PFSK-1 (cell line): ENCODE measurements at regions not wholly inside any gene's neighbourhood (a gene's known extent, or its start where the extent isn't known, plus 50 kb on each side); places are given as distances from the start of the nearest gene placed in this dataset.

Experiments used
- FOXP2 ChIP-seq: optimal IDR thresholded peaks from 2 replicates; pipeline ENCODE3; 2011; ENCODE audit warnings: borderline replicate concordance, control low read depth, inconsistent platforms; ENCODE audit not compliant: insufficient read depth; ENCODE audit errors: extremely low read length, extremely low read depth
- POLR2AphosphoS5 ChIP-seq: IDR thresholded peaks from 2 replicates; pipeline ENCODE4 v1.6.1; 2012; ENCODE audit warnings: low read depth, mild to moderate bottlenecking, control low read depth, low read length, moderate library complexity
- REST ChIP-seq, 2 experiments: IDR thresholded peaks; 2 replicates each; pipeline versions ENCODE4 v1.6.1 to v1.8.0; 2011 to 2012; ENCODE audit warnings: low read depth in 2 of 2, low read length in 2 of 2, control low read depth in 1 of 2, inconsistent platforms in 1 of 2, mild to moderate bottlenecking in 1 of 2, moderate library complexity in 1 of 2; ENCODE audit not compliant: insufficient read depth in 1 of 2
- SIN3A ChIP-seq: IDR thresholded peaks from 2 replicates; pipeline ENCODE4 v1.6.1; 2012; ENCODE audit warnings: mild to moderate bottlenecking, low read length, moderate library complexity, borderline replicate concordance; ENCODE audit not compliant: insufficient read depth
- TAF1 ChIP-seq: IDR thresholded peaks from 2 replicates; pipeline ENCODE4 v1.6.1; 2012; ENCODE audit warnings: low read length, control low read depth, borderline replicate concordance; ENCODE audit not compliant: insufficient read depth

GRCh38 chrX:39931529-39932282, 166.1 kb downstream of the BCOR start:
- no peak for TF ChIP-seq FOXP2

GRCh38 chrX:39935411-39936064, 162.2 kb downstream of the BCOR start:
- TF ChIP-seq TAF1 (no peak), REST (IDR thresholded peaks at IDR 0.05; ENCODE audit: insufficient read depth in 1 of 2, low read depth in 2 of 2, low read length in 2 of 2) (no peak), FOXP2 (no peak), POLR2AphosphoS5 (no peak), SIN3A (no peak)

- TF ChIP-seq REST (IDR thresholded peaks at IDR 0.05; ENCODE audit: insufficient read depth in 1 of 2, low read depth in 2 of 2, low read length in 2 of 2) (no peak), SIN3A (no peak), FOXP2 (no peak), POLR2AphosphoS5 (no peak), TAF1 (no peak)
Measured at GRCh38 chrX:39936886-39937770, 160.6 kb downstream of the BCOR start.

GRCh38 chrX:39938466-39938865, 159.3 kb downstream of the BCOR start:
- TF ChIP-seq POLR2AphosphoS5 = no peak
- no peak for TF ChIP-seq FOXP2
- TF ChIP-seq REST (IDR thresholded peaks at IDR 0.05; ENCODE audit: insufficient read depth in 1 of 2, low read depth in 2 of 2, low read length in 2 of 2) = no peak
- no peak for TF ChIP-seq TAF1
- no peak for TF ChIP-seq SIN3A

GRCh38 chrX:39939678-39940077, 158.1 kb downstream of the BCOR start:
- TF ChIP-seq TAF1 (no peak), POLR2AphosphoS5 (no peak), FOXP2 (no peak), SIN3A (no peak), REST (IDR thresholded peaks at IDR 0.05; ENCODE audit: insufficient read depth in 1 of 2, low read depth in 2 of 2, low read length in 2 of 2) (no peak)
